Ureter (tissue), 1 donor: ENCODE measurements at regions not wholly inside any gene's neighbourhood (a gene's known extent, or its start where the extent isn't known, plus 50 kb on each side); places are given as distances from the start of the nearest gene placed in this dataset.

Experiments used
- DNase-seq: peaks from one replicate; pipeline ENCODE4 v3.0.0-alpha.2; 2020; ENCODE audit warnings: low spot score
- donor health status: DM: yes; HTN: yes; CAD: no.

DNA sequence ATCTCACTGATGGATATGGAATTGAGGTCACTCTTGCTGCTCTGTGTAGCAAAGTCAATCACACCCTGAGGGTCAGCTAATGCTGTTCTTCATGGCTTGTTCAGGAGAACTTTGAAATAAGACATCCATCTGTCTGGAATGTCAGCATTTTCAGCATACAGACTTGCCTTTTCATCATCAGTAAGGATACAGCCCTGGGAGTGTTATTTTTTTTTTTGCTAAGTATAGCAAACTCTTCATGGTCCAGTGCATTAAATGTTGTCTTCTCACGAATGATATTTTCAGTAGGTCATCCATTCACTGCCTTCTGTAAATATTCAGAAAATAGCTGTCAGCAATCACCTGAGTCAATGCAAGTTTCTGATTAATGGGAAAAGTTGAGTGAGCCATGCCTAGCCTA is 268.8 kb upstream of the SMIM31 start:
- no peak for DNase-seq

DNA sequence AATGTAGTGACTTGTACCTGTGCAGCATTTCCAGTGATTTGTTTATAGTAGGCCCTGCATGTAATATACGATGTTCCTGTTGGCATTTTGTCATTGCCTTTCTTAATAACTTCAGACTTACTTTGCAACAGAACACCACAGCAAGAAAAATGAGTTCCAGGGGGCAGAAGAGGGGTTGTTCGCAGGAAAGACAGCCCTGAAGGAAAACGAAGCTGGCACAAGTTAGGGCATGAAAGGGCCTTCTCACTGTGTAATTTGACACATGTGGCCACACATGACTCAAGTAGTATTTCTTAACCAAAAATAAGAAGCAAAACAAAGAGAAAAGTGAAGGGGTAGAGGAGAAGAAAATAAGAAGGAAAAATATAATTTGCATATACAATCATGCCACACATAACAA is 265.8 kb upstream of the SMIM31 start:
- DNase-seq: no peak

DNA sequence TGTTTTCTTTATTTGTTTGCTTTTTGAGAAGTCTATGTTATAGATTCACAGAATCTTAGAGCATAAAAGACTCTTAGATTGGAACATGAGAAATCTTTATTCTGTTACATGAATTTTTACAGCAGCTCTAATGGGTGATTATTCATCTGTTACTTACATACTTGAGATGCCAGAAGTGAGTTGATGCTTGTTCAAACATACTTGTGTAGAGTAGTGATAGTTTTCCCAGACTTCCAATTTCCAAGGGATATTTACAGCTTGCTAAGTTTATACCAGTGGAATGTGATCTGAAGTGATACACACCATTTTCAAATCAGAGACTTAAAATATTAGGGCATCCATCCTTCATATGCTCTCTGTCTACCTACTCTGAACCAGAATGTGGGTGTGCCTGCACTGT is 252.9 kb upstream of the SMIM31 start:
- no peak for DNase-seq

DNA sequence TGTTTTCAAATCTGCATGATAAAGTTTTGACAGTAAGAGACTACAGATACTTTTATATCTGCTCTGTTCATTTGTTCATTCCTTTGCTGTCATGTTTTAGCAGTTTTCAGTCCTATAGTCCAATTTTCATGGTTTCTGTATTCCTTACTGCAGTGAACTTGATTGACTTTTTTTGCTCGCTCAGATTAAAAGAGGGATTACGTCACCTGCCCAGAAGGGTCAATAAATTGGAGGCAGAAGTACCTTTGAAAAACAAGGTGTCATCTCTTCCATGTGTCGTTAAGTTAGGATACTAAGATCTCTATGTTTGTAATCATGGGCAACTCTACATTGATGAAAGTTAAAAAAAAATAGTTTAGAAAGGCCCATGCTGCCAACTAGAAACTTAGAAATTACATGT is 250.1 kb upstream of the SMIM31 start:
- DNase-seq: no peak

DNA sequence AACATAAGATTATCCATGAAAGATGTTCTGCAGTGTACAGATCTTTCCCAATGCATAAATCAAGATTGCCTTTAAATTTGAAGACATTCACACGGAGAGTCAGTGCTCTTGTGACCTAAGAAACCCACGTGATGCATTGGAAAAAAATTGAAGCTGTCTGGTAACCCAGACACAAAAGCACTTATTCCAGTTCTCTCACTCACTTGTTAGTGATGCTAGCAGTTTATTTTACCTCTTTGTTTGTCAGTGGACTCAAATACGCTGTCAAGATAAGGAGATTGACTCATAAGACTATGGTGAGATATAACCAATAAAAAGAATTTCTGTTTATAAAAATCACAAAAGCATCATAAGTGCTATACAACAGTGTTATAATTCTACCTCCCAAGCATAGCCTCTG is 245.8 kb upstream of the SMIM31 start:
- DNase-seq: no peak

DNA sequence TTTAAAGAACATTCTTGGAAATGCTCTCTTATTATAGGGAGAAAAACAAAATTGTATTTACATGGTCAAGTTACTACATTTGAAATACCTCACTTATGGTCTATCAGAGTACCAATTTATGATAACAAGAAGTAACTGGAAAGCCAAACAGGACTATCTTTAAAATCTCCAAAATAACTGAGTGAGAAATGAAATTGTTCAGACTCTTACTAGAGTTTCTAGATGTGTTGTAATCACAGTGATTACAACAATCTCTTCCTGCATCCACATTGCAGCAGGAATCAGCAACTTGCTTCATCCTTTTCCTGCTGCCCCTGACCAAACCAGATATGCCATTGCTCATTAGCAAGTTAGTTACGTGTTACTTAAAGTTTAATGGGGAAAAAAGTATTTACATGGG is 245.2 kb upstream of the SMIM31 start:
- DNase-seq: no peak

- DNase-seq: no peak
Measured at GRCh38 chr4:164509951-164510350, 244.0 kb upstream of the SMIM31 start.

- no peak for DNase-seq
Measured at GRCh38 chr4:164512124-164512523, 241.8 kb upstream of the SMIM31 start.

DNA sequence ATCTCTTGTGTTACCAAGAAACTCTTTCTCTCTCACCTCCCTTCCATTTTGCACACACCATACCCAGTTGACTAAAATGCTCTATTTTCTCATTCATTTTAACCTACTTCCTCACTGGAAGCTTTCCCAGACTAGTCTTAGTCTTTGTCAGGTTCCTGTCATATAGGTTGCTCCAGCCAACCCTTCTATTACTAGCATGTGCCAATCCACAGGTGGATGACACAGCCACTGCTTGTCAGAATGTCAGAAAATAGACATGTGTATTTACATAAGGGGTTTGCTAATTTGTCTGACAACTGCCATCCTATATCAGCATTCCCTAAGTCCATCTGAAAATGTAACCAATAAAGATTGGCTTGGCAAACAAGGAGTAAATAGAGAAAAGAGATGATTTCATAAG is 239.2 kb upstream of the SMIM31 start:
- DNase-seq: no peak

DNA sequence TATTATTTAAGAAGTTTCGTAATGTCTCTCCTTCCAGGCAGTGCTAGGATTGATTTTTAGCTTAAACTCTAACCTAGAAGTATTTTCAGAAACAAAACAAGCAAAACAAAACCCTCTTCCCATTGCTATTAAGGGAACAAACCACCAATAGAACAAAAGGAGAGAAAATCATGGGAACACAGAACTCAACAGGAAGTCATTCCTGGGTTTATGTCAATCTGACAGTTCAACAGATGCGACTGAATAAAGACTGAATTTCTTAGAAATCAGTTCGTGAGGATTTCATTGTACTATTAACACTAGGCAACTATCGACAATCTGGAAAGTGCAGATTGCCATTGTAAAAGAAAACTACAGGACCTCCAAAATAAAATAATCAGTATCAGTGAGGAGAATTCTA is 229.1 kb upstream of the SMIM31 start:
- DNase-seq: no peak

GRCh38 chr4:164526933-164527583 is 226.9 kb upstream of the SMIM31 start:
- DNase-seq: no peak

GRCh38 chr4:164529058-164529457 is 224.9 kb upstream of the SMIM31 start:
- no peak for DNase-seq

DNA sequence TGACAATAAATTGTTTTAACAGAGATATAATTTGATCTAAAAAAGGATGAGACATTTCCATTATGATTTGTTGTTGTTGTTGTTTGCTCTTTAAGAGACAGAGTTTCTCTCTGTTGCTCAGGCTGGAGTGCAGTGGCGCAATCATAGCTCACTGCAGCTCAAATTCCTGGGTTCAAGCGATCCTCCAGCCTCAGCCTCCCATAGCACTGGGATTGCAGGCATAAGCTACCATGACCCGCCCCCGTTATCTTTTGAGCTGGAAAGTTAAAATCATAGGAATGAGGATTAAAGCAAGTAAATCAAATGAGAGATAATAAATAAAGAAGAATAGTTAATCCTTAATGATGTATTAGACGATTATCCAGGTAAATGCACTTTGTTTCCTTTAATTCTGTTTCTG is 224.4 kb upstream of the SMIM31 start:
- DNase-seq: no peak

DNA sequence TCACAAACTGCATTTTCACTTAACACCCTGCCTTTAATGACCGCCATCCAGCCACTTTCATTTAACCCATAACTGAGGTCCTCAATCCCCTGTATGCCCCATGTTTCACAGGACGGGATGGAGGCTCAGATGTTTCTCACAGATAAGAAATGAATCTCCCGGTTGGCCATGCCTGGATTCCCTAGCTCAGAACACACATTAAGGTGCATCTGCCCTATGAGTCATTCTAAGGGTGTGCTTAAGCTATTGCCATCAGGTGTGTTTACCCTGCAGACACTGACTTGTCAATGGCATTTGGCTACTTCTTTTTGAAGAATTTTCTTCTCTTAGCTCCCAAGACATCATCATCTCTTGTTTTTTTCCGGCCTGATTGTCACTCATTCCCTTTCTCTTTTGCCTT is 222.6 kb upstream of the SMIM31 start:
- no peak for DNase-seq

DNA sequence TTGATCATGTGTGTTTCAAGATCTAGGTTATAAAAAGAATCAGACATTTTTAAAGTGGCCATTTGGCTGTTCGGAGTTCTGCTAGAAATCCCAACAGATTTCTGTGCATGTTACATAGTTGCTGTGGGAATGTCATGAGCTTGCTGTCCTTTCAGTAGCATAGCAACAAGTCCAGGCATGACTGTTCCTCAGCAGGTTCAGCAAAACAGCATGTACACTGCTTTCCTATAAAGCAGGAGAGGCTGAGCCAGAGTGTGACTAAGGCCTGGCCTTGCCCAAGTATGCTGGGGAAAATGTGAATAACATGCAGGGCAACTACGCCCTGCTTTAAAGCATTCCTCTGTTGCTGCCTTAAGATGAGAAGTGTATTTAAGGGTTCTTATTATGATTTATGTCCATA is 217.1 kb upstream of the SMIM31 start:
- peak; percentile 76 for DNase-seq

- DNase-seq: no peak
Measured at GRCh38 chr4:164538097-164538496, 215.8 kb upstream of the SMIM31 start.

GRCh38 chr4:164540987-164541386 is 212.9 kb upstream of the SMIM31 start:
- DNase-seq: no peak

DNA sequence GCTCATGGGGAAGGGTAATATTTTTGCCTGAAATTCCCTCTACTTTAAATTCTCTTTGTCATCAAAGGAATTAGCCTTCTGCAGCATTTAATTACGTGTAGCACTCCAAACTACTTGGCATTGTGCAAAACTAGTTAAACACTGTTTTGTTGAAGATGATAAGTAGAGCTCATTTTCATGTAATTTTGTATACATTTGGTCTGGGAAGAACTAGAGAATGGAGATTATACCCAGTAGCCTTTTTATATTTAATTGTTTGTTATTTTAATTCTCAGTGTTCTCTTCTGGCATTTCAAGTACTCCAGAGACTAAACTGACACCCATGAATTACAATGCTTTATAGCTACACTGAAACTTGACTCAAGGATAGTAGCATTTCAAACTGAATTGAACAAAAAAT is 211.5 kb upstream of the SMIM31 start:
- DNase-seq: no peak

- DNase-seq: no peak
Measured at GRCh38 chr4:164550989-164551712, 202.8 kb upstream of the SMIM31 start.

- no peak for DNase-seq
Measured at GRCh38 chr4:164551713-164552040, 202.3 kb upstream of the SMIM31 start.

DNA sequence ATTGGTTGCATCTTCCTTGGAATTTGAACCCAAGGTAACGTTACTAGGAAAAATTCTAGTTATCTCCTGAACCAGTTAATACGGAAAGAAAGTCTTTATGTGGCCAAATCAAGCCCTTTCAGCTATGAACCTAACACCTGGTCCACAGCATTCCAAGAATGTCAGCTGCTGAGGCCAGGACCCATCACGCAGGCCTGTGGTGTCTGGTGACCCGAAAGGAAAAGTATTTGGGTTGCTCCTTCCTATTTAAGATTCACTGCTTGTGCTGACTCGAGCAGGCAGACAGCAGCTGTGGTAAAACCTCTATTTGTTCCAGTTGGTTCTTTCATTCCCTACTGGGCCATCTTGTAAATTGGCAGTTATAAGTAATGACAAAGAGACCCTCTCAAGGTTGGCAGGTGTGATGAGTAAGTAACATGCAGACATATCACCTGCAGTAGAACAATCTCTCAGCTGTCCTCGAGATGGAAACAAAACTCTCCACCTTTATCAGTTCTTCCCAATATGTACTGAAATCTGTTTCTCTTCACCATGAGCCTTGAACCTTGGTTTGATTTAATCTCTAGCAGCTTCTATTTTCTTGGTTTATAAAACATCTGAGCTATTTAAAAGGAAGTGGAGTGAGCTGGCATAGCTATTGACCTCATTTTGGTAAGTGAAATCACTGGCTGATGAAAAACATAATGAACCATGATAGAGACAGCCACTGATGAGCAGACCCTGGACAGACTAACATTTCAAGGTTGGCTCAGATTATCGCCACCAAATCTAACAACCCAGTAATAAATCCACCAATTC is 182.1 kb upstream of the SMIM31 start:
- no peak for DNase-seq

DNA sequence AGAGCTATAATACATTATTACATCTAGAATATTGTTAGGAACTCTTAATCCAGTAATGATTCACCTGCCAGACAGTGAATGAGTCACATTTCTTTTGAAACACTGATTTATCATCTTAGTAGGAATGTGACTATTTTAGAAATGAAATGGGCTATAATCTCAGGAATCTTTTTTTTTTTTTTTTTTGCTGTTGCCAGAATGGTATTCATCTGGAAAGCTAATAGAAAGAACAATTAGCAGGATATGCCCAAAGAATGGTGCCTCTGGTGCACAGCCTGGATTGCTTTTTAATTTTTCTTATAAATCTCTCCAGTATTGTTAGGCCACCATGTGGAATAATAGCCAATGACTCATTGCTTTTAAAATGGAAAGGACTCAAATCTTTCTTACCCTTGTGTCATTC is 181.1 kb upstream of the SMIM31 start:
- no peak for DNase-seq

GRCh38 chr4:164575861-164576260 is 178.1 kb upstream of the SMIM31 start:
- DNase-seq: no peak
